Activated CD4-positive, alpha-beta T cell treated with anti-CD3 and anti-CD28 coated beads for 36 hours (primary cell): ENCODE measurements at regions not wholly inside any gene's neighbourhood (a gene's known extent, or its start where the extent isn't known, plus 50 kb on each side); places are given as distances from the start of the nearest gene placed in this dataset.

Source experiments
- ATAC-seq: fragments of 200-7000 bp; cut with Tn5 transposase; one replicate; pipeline ENCODE4 v1.10.0; 2021; ENCODE audit warnings: mild to moderate bottlenecking, moderate library complexity
- CTCF ChIA-PET: fragments of 350-600 bp; sonication (Branson Sonifier 250); formaldehyde crosslinking; loops from one replicate; lab custom pipeline; 2021; ENCODE audit warnings: antibody characterized with exemption; lab: Charles Lee
- POLR2A ChIA-PET: fragments of 350-600 bp; sonication (Branson Sonifier 250); formaldehyde crosslinking; loops from one replicate; lab custom pipeline; 2021; ENCODE audit warnings: antibody characterized with exemption, inconsistent platforms; lab: Charles Lee
- DNase-seq: peaks from one replicate; pipeline ENCODE4 v3.0.0-alpha.2; 2020
- H3K27ac Mint-ChIP-seq: one replicate; pipeline ENCODE4 v1.8.0; 2021; ENCODE audit warnings: mixed read lengths
- H3K27me3 Mint-ChIP-seq: one replicate; pipeline ENCODE4 v1.8.0; 2021; ENCODE audit warnings: mixed read lengths
- H3K36me3 Mint-ChIP-seq: one replicate; pipeline ENCODE4 v1.8.0; 2021; ENCODE audit warnings: low read depth, mixed read lengths
- H3K4me1 Mint-ChIP-seq: one replicate; pipeline ENCODE4 v1.8.0; 2021; ENCODE audit warnings: mixed read lengths
- H3K4me3 Mint-ChIP-seq: one replicate; pipeline ENCODE4 v1.8.0; 2021; ENCODE audit warnings: mild to moderate bottlenecking, moderate library complexity, mixed read lengths
- H3K9me3 Mint-ChIP-seq: one replicate; pipeline ENCODE4 v1.8.0; 2021; ENCODE audit warnings: low read depth, mixed read lengths
- intact Hi-C, 2 experiments: fragments of 100-400 bp; cut with DNase I in 1 of 2; cut with micrococcal nuclease in 1 of 2; formaldehyde crosslinking; loops; one replicate each; pipeline versions ENCODE4 v1.14.2 to v1.15.1; 2022 to 2024; cut with DNase I, micrococcal nuclease

GRCh38 chr3:10757021-10757820 lies 58.8 kb upstream of the SLC6A11 start:
- ChIA-PET POLR2A (no interaction called here), CTCF (interaction anchor here (0.7 to 6.4 kb wide), 8 partner anchors 12 to 578 kb away, joined by 3 to 38 read pairs (median 10); no protein-coding TSS in a partner anchor)
- peaks cover 5% of the 10 kb centered on the region for H3K4me1 Mint-ChIP-seq
- no peak overlapping the region for H3K27ac Mint-ChIP-seq
- no peak overlapping the region for H3K4me3 Mint-ChIP-seq
- ATAC-seq: peak; percentile 78
- H3K36me3 Mint-ChIP-seq: no peaks in the 10 kb centered on the region
- no peaks in the 10 kb centered on the region for H3K9me3 Mint-ChIP-seq
- H3K27me3 Mint-ChIP-seq: peaks cover 36% of the 10 kb centered on the region
- intact Hi-C loops: loop anchor here (1.0 to 5.0 kb wide), 3 partner anchors 185 to 1965 kb away; no protein-coding TSS in a partner anchor
- DNase-seq: peak; percentile 51

- peak; percentile 69 for DNase-seq
- no peak overlapping the region for H3K27ac Mint-ChIP-seq
- POLR2A ChIA-PET: no interaction called here
- CTCF ChIA-PET: interaction anchor here (0.7 to 6.4 kb wide), 15 partner anchors 10 to 578 kb away, joined by 3 to 38 read pairs (median 3); no protein-coding TSS in a partner anchor
- peak; percentile 72 for ATAC-seq
- H3K27me3 Mint-ChIP-seq: peaks cover 36% of the 10 kb centered on the region
- H3K36me3 Mint-ChIP-seq: no peaks in the 10 kb centered on the region
- intact Hi-C loops: loop anchor here (1.0 to 5.0 kb wide), 9 partner anchors 26 to 1965 kb away; no protein-coding TSS in a partner anchor
- H3K4me3 Mint-ChIP-seq: no peak overlapping the region
- H3K4me1 Mint-ChIP-seq: peaks cover 5% of the 10 kb centered on the region
- H3K9me3 Mint-ChIP-seq: no peaks in the 10 kb centered on the region
Measured at GRCh38 chr3:10757821-10758130, 58.3 kb upstream of the SLC6A11 start.

DNA sequence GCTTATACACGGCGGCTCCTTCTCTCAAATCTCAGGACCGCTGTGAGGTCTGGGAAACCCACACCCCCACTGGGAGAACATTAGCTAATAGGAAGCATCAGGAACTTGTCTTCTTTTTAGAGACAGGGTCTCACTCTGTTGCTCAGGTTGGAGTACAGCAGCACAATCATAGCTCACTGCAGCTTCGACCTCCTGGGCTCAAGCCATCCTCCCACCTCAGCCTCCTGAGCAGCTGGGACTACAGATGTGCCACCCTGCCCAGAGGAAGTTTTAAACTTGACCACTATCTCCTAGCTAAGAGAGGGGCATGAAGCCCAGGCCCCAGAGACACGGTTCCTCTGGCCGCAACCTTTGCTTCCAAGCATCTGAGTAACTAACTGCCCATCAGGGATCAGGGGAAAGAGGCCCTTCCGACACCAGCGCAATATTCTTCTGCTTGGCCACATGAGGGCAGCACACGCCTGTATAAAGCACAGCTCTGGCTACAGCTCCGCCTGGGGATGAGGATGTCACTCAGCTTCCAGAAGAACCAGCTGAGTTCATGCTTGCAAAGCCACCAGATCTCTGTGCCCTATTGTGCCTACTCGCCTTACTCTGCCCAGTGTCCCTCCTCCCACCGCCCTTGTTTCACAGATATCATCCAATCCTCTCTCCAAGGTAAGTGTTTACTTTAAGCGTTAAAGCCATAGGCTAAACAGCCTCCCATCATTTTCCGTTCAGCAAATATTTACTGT lies 57.6 kb upstream of the SLC6A11 start:
- Mint-ChIP-seq H3K4me3 (no peak overlapping the region), H3K27me3 (peaks cover 34% of the 10 kb centered on the region), H3K9me3 (no peaks in the 10 kb centered on the region), H3K27ac (no peak overlapping the region), H3K36me3 (no peaks in the 10 kb centered on the region), H3K4me1 (peaks cover 5% of the 10 kb centered on the region)
- intact Hi-C loops: loop anchor here (1.0 to 5.0 kb wide), 8 partner anchors 25 to 1964 kb away; no protein-coding TSS in a partner anchor
- ChIA-PET POLR2A (no interaction called here), CTCF (interaction anchor here (0.6 to 6.4 kb wide), 23 partner anchors 10 to 577 kb away, joined by 3 to 38 read pairs (median 3); no protein-coding TSS in a partner anchor)
- ATAC-seq (peak; percentile 72), DNase-seq (peak; percentile 75)

GRCh38 chr3:10759495-10759894 lies 56.5 kb upstream of the SLC6A11 start:
- Mint-ChIP-seq H3K4me3 (no peak overlapping the region), H3K27ac (no peak overlapping the region), H3K4me1 (peaks cover 5% of the 10 kb centered on the region), H3K36me3 (no peaks in the 10 kb centered on the region), H3K27me3 (peaks cover 30% of the 10 kb centered on the region), H3K9me3 (no peaks in the 10 kb centered on the region)
- ATAC-seq (no peak), DNase-seq (no peak)
- ChIA-PET POLR2A (no interaction called here), CTCF (interaction anchor here (0.7 to 6.4 kb wide), 7 partner anchors 10 to 301 kb away, joined by 3 to 38 read pairs (median 3); no protein-coding TSS in a partner anchor)
- intact Hi-C loops: loop anchor here (2.0 to 5.0 kb wide), 4 partner anchors 183 to 1963 kb away; no protein-coding TSS in a partner anchor

DNA sequence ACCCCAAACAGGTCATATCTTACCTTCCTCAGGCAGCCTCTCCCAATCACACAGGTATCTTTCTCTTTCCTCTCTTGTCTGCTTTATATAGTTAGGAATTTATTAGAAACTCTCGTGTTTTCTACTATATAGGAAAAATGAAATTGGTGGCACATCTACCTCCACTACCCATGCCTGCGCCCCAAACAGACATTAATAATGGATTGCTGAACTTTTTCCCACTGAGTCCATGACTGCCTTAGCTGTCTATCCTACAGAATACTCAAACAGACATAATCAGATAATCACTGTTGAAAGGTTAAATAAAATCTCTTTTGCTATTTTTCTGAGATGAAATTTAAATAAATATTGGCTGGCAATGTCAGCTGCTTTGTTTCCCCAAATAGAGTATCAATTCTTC lies 55.8 kb upstream of the SLC6A11 start:
- no peak overlapping the region for H3K27ac Mint-ChIP-seq

DNA sequence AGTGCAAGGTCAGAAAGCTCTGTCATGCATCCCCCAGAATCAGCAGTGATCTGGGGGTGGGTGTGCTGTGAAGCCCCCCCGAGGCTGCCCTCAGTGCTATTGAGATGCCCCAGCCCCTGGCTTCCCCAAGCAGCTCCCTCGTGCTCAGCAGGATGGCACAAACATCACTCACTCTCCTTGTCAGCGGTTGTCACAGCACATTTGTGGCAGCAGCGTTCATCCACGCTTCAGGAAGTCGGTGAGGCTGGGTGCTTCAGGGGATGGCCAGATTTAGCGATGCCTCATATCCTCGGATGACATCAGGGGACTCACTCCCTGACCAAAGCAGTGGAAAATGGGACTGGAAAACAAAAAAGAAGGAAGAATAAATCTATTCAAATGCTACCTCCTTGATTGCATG lies 54.4 kb upstream of the SLC6A11 start:
- DNase-seq: no peak
- CTCF ChIA-PET: interaction anchor here (1.7 to 6.4 kb wide), 2 partner anchors 8 to 298 kb away, joined by 5 to 35 read pairs; no protein-coding TSS in a partner anchor
- Mint-ChIP-seq H3K4me1 (peaks cover 5% of the 10 kb centered on the region), H3K27me3 (peaks cover 28% of the 10 kb centered on the region), H3K4me3 (no peak overlapping the region), H3K36me3 (no peaks in the 10 kb centered on the region), H3K9me3 (no peaks in the 10 kb centered on the region), H3K27ac (no peak overlapping the region)
- no peak for ATAC-seq
- POLR2A ChIA-PET: no interaction called here
- intact Hi-C loops: no loop called here

More for the DNA sequence above, 55.8 kb upstream of the SLC6A11 start:
- DNase-seq (no peak), ATAC-seq (no peak)
- POLR2A ChIA-PET: no interaction called here
- no peak overlapping the region for H3K4me3 Mint-ChIP-seq
- no peaks in the 10 kb centered on the region for H3K36me3 Mint-ChIP-seq
- intact Hi-C loops: no loop called here
- CTCF ChIA-PET: interaction anchor here (1.6 to 6.4 kb wide), 5 partner anchors 9 to 300 kb away, joined by 3 to 38 read pairs (median 22); no protein-coding TSS in a partner anchor
- H3K27me3 Mint-ChIP-seq: peaks cover 28% of the 10 kb centered on the region
- H3K4me1 Mint-ChIP-seq: peaks cover 5% of the 10 kb centered on the region
- H3K9me3 Mint-ChIP-seq: no peaks in the 10 kb centered on the region

- CTCF ChIA-PET: interaction anchor here (6.4 kb wide), 1 partner anchor 7 kb away, joined by 35 read pairs; no protein-coding TSS in a partner anchor
- ATAC-seq (no peak), DNase-seq (no peak)
- Mint-ChIP-seq H3K36me3 (no peaks in the 10 kb centered on the region), H3K4me1 (peaks cover 4% of the 10 kb centered on the region), H3K27ac (no peak overlapping the region), H3K27me3 (peaks cover 30% of the 10 kb centered on the region), H3K9me3 (no peaks in the 10 kb centered on the region), H3K4me3 (no peak overlapping the region)
- POLR2A ChIA-PET: no interaction called here
- intact Hi-C loops: no loop called here
Measured at GRCh38 chr3:10762116-10762515, 53.9 kb upstream of the SLC6A11 start.

DNA sequence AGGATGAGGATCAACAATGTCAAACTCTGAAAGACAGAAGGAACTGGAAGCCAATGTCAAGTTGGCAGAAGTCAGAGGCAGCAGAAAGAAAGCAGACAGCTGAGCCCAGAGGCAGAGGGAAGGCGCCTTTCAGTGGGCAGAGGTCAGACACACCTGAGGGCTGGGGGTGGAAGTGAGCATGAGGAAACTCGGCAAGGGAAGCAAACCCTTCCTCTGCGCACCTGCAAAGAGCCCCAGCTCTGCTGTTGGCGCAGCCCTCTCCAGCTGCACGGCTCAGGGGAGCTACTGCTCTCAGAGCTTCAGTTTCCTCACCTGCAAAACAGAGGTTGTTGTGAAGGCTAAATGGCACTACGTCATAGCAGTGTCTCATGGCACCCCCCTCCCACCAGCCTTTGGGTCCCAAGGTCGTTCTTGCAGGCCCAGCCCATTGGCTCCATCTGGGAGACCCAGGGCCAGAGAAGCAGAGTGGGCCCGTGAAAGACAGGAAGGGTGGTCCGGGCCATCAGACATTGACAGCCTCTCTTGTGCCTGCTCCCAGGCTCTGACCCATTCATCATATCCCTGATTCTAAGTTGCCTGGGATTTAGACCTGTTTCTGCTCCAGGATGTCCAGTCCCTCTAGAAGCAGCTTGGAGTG lies 53.3 kb upstream of the SLC6A11 start:
- intact Hi-C loops: no loop called here

GRCh38 chr3:10763248-10763620 lies 52.8 kb upstream of the SLC6A11 start:
- ATAC-seq (no peak), DNase-seq (no peak)
- Mint-ChIP-seq H3K27ac (no peak overlapping the region), H3K4me1 (no peaks in the 10 kb centered on the region), H3K36me3 (no peaks in the 10 kb centered on the region), H3K27me3 (peaks cover 33% of the 10 kb centered on the region), H3K4me3 (no peak overlapping the region), H3K9me3 (no peaks in the 10 kb centered on the region)
- CTCF ChIA-PET: no interaction called here
- intact Hi-C loops: no loop called here
- POLR2A ChIA-PET: no interaction called here

More for the DNA sequence above, 53.3 kb upstream of the SLC6A11 start:
- Mint-ChIP-seq H3K4me1 (no peaks in the 10 kb centered on the region), H3K36me3 (no peaks in the 10 kb centered on the region), H3K4me3 (no peak overlapping the region), H3K27me3 (peaks cover 33% of the 10 kb centered on the region), H3K9me3 (no peaks in the 10 kb centered on the region), H3K27ac (no peak overlapping the region)
- ChIA-PET POLR2A (no interaction called here), CTCF (no interaction called here)
- no peak for ATAC-seq
- DNase-seq: no peak

- H3K4me1 Mint-ChIP-seq: no peaks in the 10 kb centered on the region
- no peak for ATAC-seq
- ChIA-PET CTCF (no interaction called here), POLR2A (no interaction called here)
- no peak for DNase-seq
- H3K27me3 Mint-ChIP-seq: peaks cover 29% of the 10 kb centered on the region
- H3K4me3 Mint-ChIP-seq: no peak overlapping the region
- H3K27ac Mint-ChIP-seq: no peak overlapping the region
- no peaks in the 10 kb centered on the region for H3K36me3 Mint-ChIP-seq
- intact Hi-C loops: no loop called here
- H3K9me3 Mint-ChIP-seq: no peaks in the 10 kb centered on the region
Measured at GRCh38 chr3:10763817-10764258, 52.2 kb upstream of the SLC6A11 start.
